Endothelial cell of umbilical vein (primary cell): ENCODE measurements at regions not wholly inside any gene's neighbourhood (a gene's known extent, or its start where the extent isn't known, plus 50 kb on each side); places are given as distances from the start of the nearest gene placed in this dataset.

Source experiments
- EZH2 ChIP-seq: IDR thresholded peaks from 2 replicates; pipeline ENCODE4 v1.6.1; 2012; ENCODE audit warnings: borderline replicate concordance, low read depth, mild to moderate bottlenecking, moderate library complexity, low read length, inconsistent platforms; ENCODE audit not compliant: severe bottlenecking
- FOS ChIP-seq: IDR thresholded peaks from 2 replicates; pipeline ENCODE4 v1.6.1; 2011; ENCODE audit warnings: mild to moderate bottlenecking, low read length, moderate library complexity, borderline replicate concordance; ENCODE audit not compliant: insufficient read depth
- GATA2 ChIP-seq: IDR thresholded peaks from 2 replicates; pipeline ENCODE4 v1.7.0; 2011; ENCODE audit warnings: low read depth, mild to moderate bottlenecking, moderate library complexity, mixed read lengths, low read length; ENCODE audit not compliant: insufficient read length, insufficient read depth
- JUN ChIP-seq: IDR thresholded peaks from 2 replicates; pipeline ENCODE4 v1.6.1; 2011; ENCODE audit warnings: borderline replicate concordance, low read depth; ENCODE audit not compliant: insufficient read length, insufficient read depth
- POLR2A ChIP-seq: IDR thresholded peaks from 2 replicates; pipeline ENCODE4 v1.6.1; 2012; ENCODE audit warnings: low read depth, mild to moderate bottlenecking, control low read depth, low read length
- POLR2AphosphoS5 ChIP-seq: IDR thresholded peaks from 2 replicates; pipeline ENCODE4 v1.6.1; 2012; ENCODE audit warnings: low read depth, mild to moderate bottlenecking, control low read depth, low read length, moderate library complexity; ENCODE audit not compliant: insufficient read depth
- TF ChIP-seq, protein P1 (sequence below), 2 donors: IDR thresholded peaks; 1 replicate in 1 of 2; 2 replicates in 1 of 2; pipeline ENCODE4 v1.5.1; 2011; ENCODE audit warnings: low read length in 2 of 2, mild to moderate bottlenecking in 2 of 2, moderate library complexity in 2 of 2, control low read depth in 1 of 2, inconsistent platforms in 1 of 2, low read depth in 1 of 2; ENCODE audit not compliant: insufficient read depth in 1 of 2; ENCODE audit errors: extremely low read depth in 1 of 2

DNA sequence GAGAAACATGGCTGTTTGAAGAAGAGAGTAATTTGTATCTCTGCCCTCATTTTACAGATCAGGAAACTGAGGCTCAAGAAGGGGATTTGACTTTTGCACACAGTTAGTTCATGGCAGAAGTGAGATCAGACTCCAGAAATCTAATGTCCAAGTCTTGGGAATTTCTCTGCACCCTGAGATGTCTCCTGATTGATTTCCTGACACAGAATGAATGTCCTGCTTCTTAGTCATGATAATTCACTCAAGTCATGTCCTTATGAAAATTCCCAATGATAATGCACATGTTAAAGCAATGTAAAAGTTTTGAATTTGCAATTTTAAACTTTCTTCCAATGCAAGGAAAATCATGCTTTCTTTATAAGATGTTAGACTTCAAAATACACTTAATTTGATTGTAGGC, 105.9 kb downstream of the ACKR3 start:
- TF ChIP-seq EZH2 = no peak
- TF ChIP-seq, protein P1, sequence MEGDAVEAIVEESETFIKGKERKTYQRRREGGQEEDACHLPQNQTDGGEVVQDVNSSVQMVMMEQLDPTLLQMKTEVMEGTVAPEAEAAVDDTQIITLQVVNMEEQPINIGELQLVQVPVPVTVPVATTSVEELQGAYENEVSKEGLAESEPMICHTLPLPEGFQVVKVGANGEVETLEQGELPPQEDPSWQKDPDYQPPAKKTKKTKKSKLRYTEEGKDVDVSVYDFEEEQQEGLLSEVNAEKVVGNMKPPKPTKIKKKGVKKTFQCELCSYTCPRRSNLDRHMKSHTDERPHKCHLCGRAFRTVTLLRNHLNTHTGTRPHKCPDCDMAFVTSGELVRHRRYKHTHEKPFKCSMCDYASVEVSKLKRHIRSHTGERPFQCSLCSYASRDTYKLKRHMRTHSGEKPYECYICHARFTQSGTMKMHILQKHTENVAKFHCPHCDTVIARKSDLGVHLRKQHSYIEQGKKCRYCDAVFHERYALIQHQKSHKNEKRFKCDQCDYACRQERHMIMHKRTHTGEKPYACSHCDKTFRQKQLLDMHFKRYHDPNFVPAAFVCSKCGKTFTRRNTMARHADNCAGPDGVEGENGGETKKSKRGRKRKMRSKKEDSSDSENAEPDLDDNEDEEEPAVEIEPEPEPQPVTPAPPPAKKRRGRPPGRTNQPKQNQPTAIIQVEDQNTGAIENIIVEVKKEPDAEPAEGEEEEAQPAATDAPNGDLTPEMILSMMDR (IDR thresholded peaks at IDR 0.05; ENCODE audit: extremely low read depth in 1 of 2, insufficient read depth in 1 of 2, low read depth in 1 of 2, low read length in 2 of 2) = no peak
- no peak for TF ChIP-seq JUN
- TF ChIP-seq POLR2A = no peak
- TF ChIP-seq POLR2AphosphoS5 = no peak
- TF ChIP-seq FOS = no peak
- no peak for TF ChIP-seq GATA2
